ENCODE measurements at regions not wholly inside any gene's neighbourhood (a gene's known extent, or its start where the extent isn't known, plus 50 kb on each side); places are given as distances from the start of the nearest gene placed in this dataset.

DNA sequence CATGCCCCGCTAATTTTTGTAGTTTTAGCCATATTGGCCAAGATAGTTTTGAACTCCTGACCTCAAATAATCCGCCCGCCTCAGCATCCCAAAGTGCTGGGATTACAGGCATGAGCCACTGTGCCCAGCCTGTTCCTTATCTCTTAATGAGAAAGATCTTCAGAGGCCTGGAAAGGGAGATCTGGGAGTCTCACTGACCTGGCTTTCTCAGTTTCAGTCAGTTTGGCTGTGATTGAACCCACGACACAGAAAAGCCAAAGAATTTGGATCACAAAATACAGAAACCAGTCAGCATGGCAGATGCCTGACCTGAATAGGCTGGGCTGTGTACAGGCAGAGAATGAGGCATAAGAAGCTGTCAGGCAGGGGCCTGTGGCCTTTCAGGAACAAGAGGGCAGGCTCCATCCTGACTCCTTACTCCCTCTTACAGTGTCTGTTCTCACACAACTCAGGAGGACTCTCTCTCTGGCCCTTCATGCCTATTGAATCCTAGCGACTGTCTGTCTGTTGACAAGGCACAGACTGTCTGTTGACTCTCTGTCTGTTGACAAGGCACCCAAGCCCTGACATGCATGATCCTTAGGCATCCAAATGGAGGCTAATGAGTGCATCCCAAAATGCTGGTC, 366.5 kb upstream of the CCDC196 start:
- no peak overlapping the region for H3K4me3 ChIP-seq (ENCODE audit: control insufficient read depth, low read depth, low read length)
- DNase-seq (ENCODE audit: low read depth) = no peak
- TF ChIP-seq, protein P1, sequence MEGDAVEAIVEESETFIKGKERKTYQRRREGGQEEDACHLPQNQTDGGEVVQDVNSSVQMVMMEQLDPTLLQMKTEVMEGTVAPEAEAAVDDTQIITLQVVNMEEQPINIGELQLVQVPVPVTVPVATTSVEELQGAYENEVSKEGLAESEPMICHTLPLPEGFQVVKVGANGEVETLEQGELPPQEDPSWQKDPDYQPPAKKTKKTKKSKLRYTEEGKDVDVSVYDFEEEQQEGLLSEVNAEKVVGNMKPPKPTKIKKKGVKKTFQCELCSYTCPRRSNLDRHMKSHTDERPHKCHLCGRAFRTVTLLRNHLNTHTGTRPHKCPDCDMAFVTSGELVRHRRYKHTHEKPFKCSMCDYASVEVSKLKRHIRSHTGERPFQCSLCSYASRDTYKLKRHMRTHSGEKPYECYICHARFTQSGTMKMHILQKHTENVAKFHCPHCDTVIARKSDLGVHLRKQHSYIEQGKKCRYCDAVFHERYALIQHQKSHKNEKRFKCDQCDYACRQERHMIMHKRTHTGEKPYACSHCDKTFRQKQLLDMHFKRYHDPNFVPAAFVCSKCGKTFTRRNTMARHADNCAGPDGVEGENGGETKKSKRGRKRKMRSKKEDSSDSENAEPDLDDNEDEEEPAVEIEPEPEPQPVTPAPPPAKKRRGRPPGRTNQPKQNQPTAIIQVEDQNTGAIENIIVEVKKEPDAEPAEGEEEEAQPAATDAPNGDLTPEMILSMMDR (IDR thresholded peaks at IDR 0.05; ENCODE audit: control insufficient read depth, insufficient read depth, low read depth, low read length, missing control alignments) = no peak

DNA sequence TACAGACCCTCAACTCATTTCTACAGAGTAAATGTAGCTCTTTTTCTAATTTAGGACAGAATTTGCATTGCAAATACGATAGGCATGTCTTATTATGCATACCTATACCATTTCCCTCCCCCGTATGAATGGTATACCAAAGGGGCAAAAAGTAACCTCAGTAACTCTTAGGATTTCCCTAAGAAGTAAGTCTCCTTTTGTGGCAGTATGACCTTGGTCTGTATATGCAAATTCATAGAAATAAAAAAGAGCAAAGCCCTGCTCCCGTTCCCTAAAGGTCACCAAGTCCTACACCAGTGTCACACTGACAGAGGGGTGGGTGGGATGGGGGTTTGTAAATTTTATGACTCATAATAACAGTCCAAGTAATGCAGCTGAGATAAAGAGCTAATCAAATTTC, 365.8 kb upstream of the CCDC196 start:
- no peak overlapping the region for H3K4me3 ChIP-seq (ENCODE audit: control insufficient read depth, low read depth, low read length)
- no peak for DNase-seq (ENCODE audit: low read depth)
- TF ChIP-seq, protein P1 (IDR thresholded peaks at IDR 0.05; ENCODE audit: control insufficient read depth, insufficient read depth, low read depth, low read length, missing control alignments) = no peak

DNA sequence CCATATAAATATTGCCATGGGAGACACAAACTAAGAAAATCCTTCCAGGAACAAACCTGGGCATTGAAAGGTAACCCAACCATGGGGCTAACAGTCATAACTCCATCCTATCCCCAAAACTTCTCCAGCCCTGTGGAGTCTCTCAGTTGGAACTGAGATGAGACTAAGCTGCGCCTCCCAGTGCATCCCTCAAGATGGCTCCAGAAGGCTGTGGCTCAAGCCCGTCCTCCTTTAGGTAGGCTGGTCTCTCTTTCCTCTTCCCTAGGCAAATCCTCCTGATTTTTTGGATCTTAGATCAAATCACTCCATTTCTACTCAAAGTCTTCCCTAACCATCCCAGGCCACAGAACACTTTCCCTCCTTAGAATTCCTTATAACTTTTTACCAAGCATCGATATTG, 364.3 kb upstream of the CCDC196 start:
- no peak for DNase-seq (ENCODE audit: low read depth)
- no peak overlapping the region for H3K4me3 ChIP-seq (ENCODE audit: control insufficient read depth, low read depth, low read length)
- TF ChIP-seq, protein P1 (IDR thresholded peaks at IDR 0.05; ENCODE audit: control insufficient read depth, insufficient read depth, low read depth, low read length, missing control alignments) = no peak

DNA sequence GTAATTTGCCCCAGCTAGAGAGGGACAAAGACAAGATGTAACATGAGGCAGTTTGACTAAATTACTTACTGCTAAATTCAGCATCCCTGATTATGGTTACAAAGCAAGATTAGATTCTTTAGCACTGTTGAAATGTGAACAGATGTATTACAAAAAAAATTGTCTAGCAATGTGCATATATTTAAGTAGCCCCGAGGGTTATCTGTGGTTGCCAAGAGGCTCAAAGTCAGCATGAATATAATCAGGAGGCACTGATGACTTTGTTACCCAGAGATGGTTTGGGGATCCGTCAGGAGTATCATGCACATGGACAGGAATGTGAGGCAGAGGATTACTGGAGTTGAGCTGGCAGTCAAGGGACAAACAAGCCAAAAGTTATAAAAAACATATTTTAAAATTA, 356.9 kb upstream of the CCDC196 start:
- no peak overlapping the region for H3K4me3 ChIP-seq (ENCODE audit: control insufficient read depth, low read depth, low read length)
- DNase-seq (ENCODE audit: low read depth) = no peak
- TF ChIP-seq, protein P1 (IDR thresholded peaks at IDR 0.05; ENCODE audit: control insufficient read depth, insufficient read depth, low read depth, low read length, missing control alignments) = no peak

DNA sequence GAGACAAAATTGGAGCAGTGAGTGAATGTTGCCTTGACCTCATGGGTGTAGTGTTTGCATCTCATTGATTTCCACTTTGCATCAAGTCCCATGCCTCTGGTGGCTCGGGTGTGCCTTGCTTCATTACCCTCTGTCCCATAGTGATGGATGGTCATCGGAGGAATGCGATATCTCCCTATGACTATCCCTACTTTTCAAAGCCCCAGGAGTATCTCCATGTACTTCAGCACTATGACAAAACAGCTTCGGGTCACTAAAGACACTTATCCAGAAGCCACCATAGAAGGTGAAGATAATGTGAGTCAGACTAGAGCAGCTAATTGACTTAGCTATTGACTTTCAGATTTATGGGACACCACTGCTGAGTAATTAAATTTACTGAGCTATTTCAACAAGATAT, 355.1 kb upstream of the CCDC196 start:
- TF ChIP-seq, protein P1 (IDR thresholded peaks at IDR 0.05; ENCODE audit: control insufficient read depth, insufficient read depth, low read depth, low read length, missing control alignments) = no peak
- no peak for DNase-seq (ENCODE audit: low read depth)

DNA sequence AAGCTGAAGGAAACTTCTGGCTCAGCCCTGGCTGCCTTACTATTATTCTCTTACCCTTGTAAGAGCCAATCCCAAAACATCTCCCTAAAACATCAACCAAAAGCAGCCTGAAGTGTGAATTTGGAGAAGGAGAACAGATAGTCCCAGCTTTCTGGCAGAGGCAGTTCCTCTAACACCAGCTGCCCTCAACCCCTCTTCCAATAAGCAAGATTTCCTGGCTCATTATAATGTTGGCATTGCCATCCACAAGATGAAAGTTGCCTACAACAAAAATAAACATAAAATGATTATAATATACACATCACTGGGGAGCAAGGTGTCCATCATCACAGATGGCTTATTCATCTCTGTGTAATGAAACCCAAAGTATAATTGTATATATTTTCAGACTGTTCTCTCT, 352.5 kb upstream of the CCDC196 start:
- H3K4me3 ChIP-seq (ENCODE audit: control insufficient read depth, low read depth, low read length) = no peak overlapping the region
- TF ChIP-seq, protein P1 (IDR thresholded peaks at IDR 0.05; ENCODE audit: control insufficient read depth, insufficient read depth, low read depth, low read length, missing control alignments) = no peak
- DNase-seq (ENCODE audit: low read depth) = no peak

More for the DNA sequence above, 355.1 kb upstream of the CCDC196 start:
- no peak overlapping the region for H3K4me3 ChIP-seq (ENCODE audit: control insufficient read depth, low read depth, low read length)

Data from AG09309 (cell line).